ENCODE measurements at regions not wholly inside any gene's neighbourhood (a gene's known extent, or its start where the extent isn't known, plus 50 kb on each side); places are given as distances from the start of the nearest gene placed in this dataset.

GRCh38 chr4:187070158-187070557 lies 346.5 kb upstream of the FAT1 start:
- TF ChIP-seq, protein P1, sequence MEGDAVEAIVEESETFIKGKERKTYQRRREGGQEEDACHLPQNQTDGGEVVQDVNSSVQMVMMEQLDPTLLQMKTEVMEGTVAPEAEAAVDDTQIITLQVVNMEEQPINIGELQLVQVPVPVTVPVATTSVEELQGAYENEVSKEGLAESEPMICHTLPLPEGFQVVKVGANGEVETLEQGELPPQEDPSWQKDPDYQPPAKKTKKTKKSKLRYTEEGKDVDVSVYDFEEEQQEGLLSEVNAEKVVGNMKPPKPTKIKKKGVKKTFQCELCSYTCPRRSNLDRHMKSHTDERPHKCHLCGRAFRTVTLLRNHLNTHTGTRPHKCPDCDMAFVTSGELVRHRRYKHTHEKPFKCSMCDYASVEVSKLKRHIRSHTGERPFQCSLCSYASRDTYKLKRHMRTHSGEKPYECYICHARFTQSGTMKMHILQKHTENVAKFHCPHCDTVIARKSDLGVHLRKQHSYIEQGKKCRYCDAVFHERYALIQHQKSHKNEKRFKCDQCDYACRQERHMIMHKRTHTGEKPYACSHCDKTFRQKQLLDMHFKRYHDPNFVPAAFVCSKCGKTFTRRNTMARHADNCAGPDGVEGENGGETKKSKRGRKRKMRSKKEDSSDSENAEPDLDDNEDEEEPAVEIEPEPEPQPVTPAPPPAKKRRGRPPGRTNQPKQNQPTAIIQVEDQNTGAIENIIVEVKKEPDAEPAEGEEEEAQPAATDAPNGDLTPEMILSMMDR (IDR thresholded peaks at IDR 0.05): no peak
- H3K27ac Mint-ChIP-seq: no peak overlapping the region
- CTCF ChIA-PET: no interaction called here
- H3K27me3 ChIP-seq (ENCODE audit: control insufficient read depth in 1 of 2, insufficient read depth in 2 of 2, low read length in 2 of 2): no peaks in the 10 kb centered on the region
- H3K27ac ChIP-seq (ENCODE audit: low read depth in 1 of 2, low read length in 2 of 2): no peak overlapping the region
- POLR2A ChIA-PET: no interaction called here
- H3K27me3 Mint-ChIP-seq: no peaks in the 10 kb centered on the region
- peaks cover 10% of the 10 kb centered on the region for H3K9me3 Mint-ChIP-seq
- intact Hi-C loops (cut with DNase I, micrococcal nuclease): no loop called here
- H3K4me3 Mint-ChIP-seq: no peak overlapping the region
- peaks cover 0 to 19% of the 10 kb centered on the region in 2 experiments for H3K9me3 ChIP-seq (ENCODE audit: control insufficient read depth in 1 of 2, insufficient read depth in 1 of 2, low read length in 2 of 2)
- ATAC-seq (ENCODE audit: poor library complexity): no peak
- H3K36me3 Mint-ChIP-seq (ENCODE audit: low read depth): no peaks in the 10 kb centered on the region
- no peaks in the 10 kb centered on the region for H3K4me1 ChIP-seq (ENCODE audit: insufficient read depth, low read length)
- no peak overlapping the region for H3K4me3 ChIP-seq (ENCODE audit: low read length)
- H3K36me3 ChIP-seq (ENCODE audit: insufficient read depth, low read length): no peaks in the 10 kb centered on the region
- no peak for DNase-seq
- no peaks in the 10 kb centered on the region for H3K4me1 Mint-ChIP-seq (ENCODE audit: low read depth)

- Histone ChIP-seq H3K9me3 (ENCODE audit: control insufficient read depth in 1 of 2, insufficient read depth in 1 of 2, low read length in 2 of 2) (peaks cover 0 to 19% of the 10 kb centered on the region in 2 experiments), H3K4me3 (ENCODE audit: low read length) (no peak overlapping the region), H3K27ac (ENCODE audit: low read depth in 1 of 2, low read length in 2 of 2) (no peak overlapping the region), H3K4me1 (ENCODE audit: insufficient read depth, low read length) (no peaks in the 10 kb centered on the region), H3K27me3 (ENCODE audit: control insufficient read depth in 1 of 2, insufficient read depth in 2 of 2, low read length in 2 of 2) (no peaks in the 10 kb centered on the region), H3K36me3 (ENCODE audit: insufficient read depth, low read length) (no peaks in the 10 kb centered on the region)
- TF ChIP-seq, protein P1 (IDR thresholded peaks at IDR 0.05): no peak
- no peaks in the 10 kb centered on the region for H3K36me3 Mint-ChIP-seq (ENCODE audit: low read depth)
- no peaks in the 10 kb centered on the region for H3K4me1 Mint-ChIP-seq (ENCODE audit: low read depth)
- ATAC-seq (ENCODE audit: poor library complexity) (no peak), DNase-seq (no peak)
- no peak overlapping the region for H3K27ac Mint-ChIP-seq
- no peaks in the 10 kb centered on the region for H3K27me3 Mint-ChIP-seq
- no peak overlapping the region for H3K4me3 Mint-ChIP-seq
- intact Hi-C loops (cut with DNase I, micrococcal nuclease): no loop called here
- POLR2A ChIA-PET: no interaction called here
- H3K9me3 Mint-ChIP-seq: peaks cover 10% of the 10 kb centered on the region
- CTCF ChIA-PET: no interaction called here
Observed at GRCh38 chr4:187070740-187071139, 347.1 kb upstream of the FAT1 start.

DNA sequence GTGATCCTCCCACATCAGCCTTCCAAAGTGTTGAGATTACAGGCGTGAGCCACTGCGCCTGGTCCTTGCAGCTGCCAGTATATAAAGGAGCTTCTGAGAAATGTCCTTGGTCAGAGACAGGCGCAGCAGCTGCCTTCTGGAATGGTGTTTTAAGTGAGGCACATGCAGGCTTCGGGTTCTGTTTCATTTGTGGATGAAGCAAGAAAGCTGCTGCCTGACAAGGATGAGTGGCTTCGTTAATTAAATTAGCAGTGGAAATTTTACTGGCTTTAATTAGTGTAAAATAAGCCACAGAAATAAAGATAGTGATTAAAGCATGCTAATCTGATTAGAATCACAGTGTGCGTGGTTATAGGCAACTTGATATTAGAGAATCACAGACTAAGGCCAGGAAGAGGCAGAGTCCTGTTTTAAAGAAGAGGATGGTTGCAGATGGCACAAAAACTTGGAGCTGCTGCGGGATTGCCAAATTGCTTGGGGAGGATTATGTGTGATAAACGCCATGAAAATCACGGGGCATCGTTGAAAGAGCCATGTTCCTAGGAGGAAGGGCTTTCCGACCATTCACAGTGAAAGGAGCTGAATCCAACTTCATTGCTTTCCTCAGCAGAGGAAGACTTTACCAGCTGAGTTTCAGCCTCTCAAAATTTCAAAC lies 348.4 kb upstream of the FAT1 start:
- peaks cover 0 to 16% of the 10 kb centered on the region in 2 experiments for H3K9me3 ChIP-seq (ENCODE audit: control insufficient read depth in 1 of 2, insufficient read depth in 1 of 2, low read length in 2 of 2)
- intact Hi-C loops (cut with DNase I, micrococcal nuclease): no loop called here
- Mint-ChIP-seq H3K4me3 (no peak overlapping the region), H3K27ac (no peak overlapping the region), H3K36me3 (ENCODE audit: low read depth) (no peaks in the 10 kb centered on the region), H3K27me3 (no peaks in the 10 kb centered on the region), H3K4me1 (ENCODE audit: low read depth) (no peaks in the 10 kb centered on the region), H3K9me3 (peaks cover 10% of the 10 kb centered on the region)
- ChIA-PET POLR2A (no interaction called here), CTCF (no interaction called here)
- no peaks in the 10 kb centered on the region for H3K27me3 ChIP-seq (ENCODE audit: control insufficient read depth in 1 of 2, insufficient read depth in 2 of 2, low read length in 2 of 2)
- H3K27ac ChIP-seq (ENCODE audit: low read depth in 1 of 2, low read length in 2 of 2): no peak overlapping the region
- no peaks in the 10 kb centered on the region for H3K4me1 ChIP-seq (ENCODE audit: insufficient read depth, low read length)
- DNase-seq (no peak), ATAC-seq (ENCODE audit: poor library complexity) (no peak)
- no peak overlapping the region for H3K4me3 ChIP-seq (ENCODE audit: low read length)
- H3K36me3 ChIP-seq (ENCODE audit: insufficient read depth, low read length): no peaks in the 10 kb centered on the region
- TF ChIP-seq, protein P1 (IDR thresholded peaks at IDR 0.05): no peak
